Eye (tissue), 1 donor: ENCODE measurements at regions not wholly inside any gene's neighbourhood (a gene's known extent, or its start where the extent isn't known, plus 50 kb on each side); places are given as distances from the start of the nearest gene placed in this dataset.
"Not testable (repeated sequence)": the region's sequence is repeated elsewhere in the genome, so short reads cannot be mapped to it uniquely, and the experiment has no call there.

Experiments
- DNase-seq: peaks from one replicate; pipeline ENCODE4 v3.0.0-alpha.2; 2015

GRCh38 chr9:71268871-71269635 lies 147.6 kb upstream of the TRPM3 start:
- peak; percentile 38 for DNase-seq

- no peak for DNase-seq
Measured at GRCh38 chr9:71263451-71263850, 142.0 kb upstream of the TRPM3 start.

DNA sequence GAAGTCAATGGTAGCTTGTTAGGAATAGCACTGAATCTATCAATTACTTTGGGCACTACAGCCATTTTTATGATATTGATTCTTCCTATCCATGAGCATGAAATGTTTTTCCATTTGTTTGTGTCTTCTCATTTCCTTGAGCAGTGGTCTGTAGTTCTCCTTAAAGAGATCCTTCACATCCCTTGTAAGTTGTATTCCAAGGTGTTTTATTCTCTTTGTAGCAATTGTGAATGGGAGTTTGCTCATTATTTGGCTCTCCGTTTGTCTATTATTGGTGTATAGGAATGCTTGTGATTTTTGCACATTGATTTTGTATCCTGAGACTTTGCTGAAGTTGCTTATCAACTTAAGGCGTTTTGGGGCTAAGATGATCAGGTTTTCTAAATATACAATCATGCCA lies 139.0 kb upstream of the TRPM3 start:
- DNase-seq: not testable (repeated sequence)

DNA sequence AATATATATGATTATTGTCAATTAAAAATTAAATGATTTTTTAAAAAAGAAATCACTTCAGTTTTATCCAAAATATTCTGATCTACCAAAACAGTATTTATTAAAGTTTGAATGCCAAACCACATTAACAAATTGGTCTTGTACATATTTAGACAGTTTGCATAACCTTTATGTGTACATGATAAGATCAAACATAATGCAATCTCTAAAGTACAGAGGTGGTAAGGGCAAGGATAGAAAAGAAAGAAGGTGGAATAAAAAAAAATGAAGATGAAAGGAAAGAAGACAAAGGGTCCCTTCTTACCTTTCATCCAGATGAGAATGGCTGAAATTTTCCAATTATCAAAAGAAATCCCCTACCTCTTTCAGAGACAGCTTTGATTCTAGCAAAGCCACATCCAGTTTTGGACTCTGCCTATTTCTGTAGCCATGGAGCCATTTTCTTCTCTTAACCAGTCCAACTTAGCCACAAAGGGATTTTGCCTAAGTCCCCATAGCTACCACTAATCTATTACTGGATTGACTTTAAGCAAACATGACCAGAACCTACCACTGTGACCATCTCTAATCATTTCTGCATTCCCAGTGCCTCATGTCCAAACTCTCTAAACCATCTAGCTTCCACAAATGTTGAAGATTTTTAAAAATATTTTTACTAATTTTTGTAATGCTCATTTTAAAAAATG lies 133.3 kb upstream of the TRPM3 start:
- DNase-seq: no peak

- no peak for DNase-seq
Measured at GRCh38 chr9:71253011-71253410, 131.6 kb upstream of the TRPM3 start.

GRCh38 chr9:71250581-71250980 lies 129.2 kb upstream of the TRPM3 start:
- DNase-seq: no peak

- DNase-seq: peak; percentile 89
Measured at GRCh38 chr9:71249729-71250317, 128.4 kb upstream of the TRPM3 start.

- no peak for DNase-seq
Measured at GRCh38 chr9:71245651-71246050, 124.2 kb upstream of the TRPM3 start.

DNA sequence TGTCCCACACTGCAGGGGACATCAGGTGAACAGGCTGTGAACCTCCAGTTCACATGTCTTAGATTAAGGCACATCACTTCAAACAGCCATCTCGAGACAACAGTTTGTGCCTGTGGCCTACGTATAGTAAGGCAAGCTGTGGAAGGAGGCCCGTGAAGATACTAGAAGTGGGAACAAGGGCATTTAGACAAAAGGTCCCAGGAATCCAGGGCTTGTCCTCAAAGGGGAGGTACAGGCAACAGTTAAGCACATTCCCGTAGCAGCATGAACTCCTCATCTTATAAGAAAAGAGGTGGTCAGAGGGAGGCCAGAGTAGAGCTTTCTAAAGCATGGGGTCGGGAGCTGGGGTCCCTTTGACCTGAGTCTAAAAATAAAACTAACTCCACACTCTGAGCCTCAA lies 122.5 kb upstream of the TRPM3 start:
- DNase-seq: no peak

DNA sequence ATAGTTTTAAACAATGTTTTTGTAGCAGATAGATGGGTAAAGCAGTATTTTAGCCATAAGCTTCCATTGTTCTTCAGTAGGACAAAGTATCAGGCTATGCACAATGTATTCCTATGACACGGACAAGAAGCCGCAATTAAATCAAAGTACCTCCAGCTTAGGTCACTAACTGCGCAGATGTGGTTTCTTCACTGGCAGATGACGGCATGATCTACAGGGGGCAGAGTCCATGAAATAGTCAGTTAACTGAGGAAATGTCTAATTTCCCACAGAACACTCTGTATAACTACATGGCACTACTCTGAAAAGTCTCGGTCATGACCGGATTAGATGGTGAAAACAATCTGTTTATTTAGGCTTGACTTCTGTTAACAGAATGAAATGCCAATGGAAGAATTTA lies 120.7 kb upstream of the TRPM3 start:
- no peak for DNase-seq

DNA sequence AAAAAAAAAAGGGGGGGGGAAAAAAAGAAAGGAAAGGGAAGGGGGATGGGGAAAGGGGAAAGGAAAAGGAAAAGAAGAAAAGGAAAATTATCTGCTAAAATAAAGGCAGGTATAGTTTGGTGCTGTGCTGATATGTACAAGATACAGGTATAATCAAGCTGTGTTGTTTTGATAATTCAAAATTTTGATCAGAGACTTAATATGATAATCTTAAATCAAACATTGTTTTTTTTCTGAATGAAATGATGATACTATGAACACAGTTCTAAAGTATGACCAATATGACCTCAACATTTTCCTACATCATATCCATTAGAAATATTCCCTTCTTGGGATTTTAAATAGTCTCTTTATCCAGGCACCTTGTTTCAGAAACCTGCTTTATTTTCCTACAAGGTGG lies 115.6 kb upstream of the TRPM3 start:
- DNase-seq: no peak

- DNase-seq: peak; percentile 45
Measured at GRCh38 chr9:71233646-71234045, 112.2 kb upstream of the TRPM3 start.

DNA sequence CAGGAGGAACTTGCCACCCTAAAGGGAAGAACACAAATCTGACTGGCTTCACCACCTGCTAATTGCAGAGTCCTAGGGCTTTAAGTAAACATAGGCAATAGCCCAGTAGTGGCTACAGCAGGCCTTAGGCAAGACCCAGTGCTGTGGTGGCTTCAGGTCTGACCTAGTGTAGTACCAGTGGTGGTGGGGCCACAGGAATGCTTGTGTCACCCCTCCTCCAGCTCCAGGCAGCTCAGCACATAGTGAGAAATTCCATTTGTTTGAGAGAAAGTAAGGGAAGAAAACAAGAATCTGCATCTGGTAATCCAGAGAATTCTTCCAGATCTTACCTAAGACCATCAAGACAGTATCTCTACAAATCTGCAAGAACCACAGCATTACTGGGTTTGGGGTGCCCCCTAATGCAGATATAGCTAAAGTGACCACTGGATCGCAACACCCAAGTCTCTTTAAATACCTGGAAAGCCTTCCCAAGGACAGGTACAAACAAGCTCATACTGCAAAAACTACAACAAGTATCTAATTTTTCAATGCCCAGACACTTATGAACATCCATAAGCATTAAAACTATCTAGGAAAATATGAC lies 102.6 kb upstream of the TRPM3 start:
- peak; percentile 21 for DNase-seq

GRCh38 chr9:71218774-71219173 lies 97.4 kb upstream of the TRPM3 start:
- no peak for DNase-seq

GRCh38 chr9:71213633-71214032 lies 92.2 kb upstream of the TRPM3 start:
- DNase-seq: peak; percentile 10

DNA sequence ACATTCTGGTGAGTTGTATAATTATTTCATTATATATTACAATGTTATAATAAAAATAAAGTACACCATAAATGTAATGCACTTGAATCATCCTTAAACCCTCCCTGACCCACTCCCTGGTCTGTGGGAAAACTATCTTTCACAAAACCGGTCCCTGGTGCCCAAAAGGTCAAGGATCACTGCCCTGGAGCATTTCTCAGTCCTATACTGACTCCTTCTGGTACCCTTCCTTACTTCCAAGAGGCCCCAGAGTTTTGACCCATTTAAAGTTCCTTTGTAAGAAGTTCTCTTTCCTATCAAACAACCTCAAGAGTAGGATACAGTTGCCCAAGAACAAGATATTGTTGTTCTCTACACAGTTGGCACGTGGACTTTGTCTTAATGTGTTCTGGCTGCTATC lies 88.9 kb upstream of the TRPM3 start:
- DNase-seq: no peak

DNA sequence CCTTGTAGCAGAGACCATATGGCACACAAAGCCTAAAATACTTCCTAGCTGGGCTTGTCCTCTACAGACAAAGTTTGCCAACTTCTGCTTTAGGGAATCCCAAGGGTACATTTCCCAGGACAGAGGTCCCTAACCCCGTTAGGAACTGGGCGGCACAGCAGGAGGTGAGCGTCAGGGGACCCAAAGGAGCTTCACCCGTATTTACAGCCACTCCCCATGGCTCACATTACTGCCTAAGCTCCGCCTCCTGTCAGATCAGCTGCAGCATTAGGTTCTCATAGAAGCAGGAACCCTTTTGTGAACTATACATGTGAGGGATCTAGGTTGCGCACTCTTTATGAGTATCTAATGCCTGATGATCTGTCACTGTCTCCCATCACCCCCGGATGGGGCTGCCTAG lies 88.5 kb upstream of the TRPM3 start:
- no peak for DNase-seq

DNA sequence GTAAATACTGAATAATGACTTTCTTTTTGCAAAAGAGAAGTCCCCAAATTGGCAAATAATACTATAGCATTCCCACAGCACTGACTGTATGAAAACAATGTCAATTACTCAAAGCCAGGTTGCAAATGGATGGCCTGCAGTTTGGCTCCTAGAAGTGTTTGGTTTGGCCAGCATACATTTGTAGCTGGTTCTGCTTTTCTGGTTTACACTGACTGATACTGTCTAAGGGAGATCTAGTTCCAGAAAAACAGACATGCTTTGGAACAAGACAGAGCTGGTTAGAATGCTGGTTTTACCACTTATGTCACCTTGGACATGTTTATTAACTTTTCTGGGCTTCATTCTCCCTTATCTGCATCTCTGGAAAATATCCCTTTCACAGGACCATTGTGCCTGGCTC lies 81.5 kb upstream of the TRPM3 start:
- DNase-seq: no peak

GRCh38 chr9:71191708-71192107 lies 70.3 kb upstream of the TRPM3 start:
- DNase-seq: no peak

DNA sequence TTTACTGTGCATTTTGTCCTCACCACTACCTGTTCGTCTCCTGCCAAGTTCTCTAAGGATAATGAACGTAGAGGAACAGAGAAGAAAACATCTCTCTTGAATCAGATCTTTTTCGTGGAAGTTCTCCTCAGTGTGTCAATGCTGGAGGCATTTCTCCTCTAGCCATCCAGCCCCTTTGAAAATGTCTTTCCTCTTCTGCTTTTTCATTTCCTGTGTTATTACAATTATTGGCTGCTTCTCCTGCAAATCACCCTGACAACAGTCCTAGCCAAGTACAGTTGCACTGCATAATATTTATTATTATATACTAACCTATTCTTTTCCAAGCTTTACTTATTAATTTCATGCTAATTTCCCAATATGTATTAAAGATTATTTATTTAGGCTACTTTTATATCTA lies 61.8 kb upstream of the TRPM3 start:
- DNase-seq: no peak

GRCh38 chr9:71179183-71179582 lies 57.8 kb upstream of the TRPM3 start:
- DNase-seq: no peak

DNA sequence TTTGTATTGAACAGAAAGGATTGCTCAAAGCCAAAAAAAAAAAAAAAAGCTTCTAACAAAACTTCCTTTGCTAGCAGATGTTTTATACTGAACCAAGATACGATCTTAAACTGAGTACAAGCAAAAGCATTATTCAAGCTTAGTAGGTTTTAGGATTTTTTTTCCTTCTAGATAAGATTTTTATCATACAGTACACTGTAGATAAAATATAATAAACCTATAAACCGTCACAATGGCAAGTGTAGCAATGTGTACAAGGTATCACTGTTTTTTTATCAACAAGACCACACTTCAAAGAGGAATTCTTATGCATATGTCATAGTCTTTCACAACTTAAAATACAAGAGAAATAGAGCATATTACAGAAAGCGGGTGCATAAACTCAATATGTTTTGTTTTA lies 56.5 kb upstream of the TRPM3 start:
- DNase-seq: no peak

DNA sequence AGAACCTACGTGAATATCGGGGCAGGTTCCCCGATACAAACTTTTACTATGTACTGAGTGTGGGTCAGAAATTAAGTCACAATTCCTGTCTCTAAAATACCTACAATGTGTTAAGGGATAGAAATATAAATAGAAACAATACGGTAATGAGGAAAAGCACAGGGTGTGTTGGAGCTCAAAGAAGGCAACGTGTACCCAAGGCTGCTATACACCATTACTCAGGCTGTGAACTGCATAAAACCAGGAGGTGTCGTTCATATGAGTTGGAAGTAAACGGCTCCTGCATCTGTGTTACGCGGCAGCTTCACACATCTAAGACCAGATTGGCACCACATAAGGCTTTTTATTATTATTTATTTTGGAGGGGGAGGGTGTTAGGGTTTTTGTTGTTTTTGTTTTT lies 50.1 kb upstream of the TRPM3 start:
- no peak for DNase-seq
